NCI-H1105 treated with DMSO at 0.1 percent for 48 hours (cell line): ENCODE measurements at regions not wholly inside any gene's neighbourhood (a gene's known extent, or its start where the extent isn't known, plus 50 kb on each side); places are given as distances from the start of the nearest gene placed in this dataset.

Experiments
- DNase-seq: peaks from one replicate; lab custom pipeline; 2025; lab: John Stamatoyannopoulos, UW

GRCh38 chr4:126223784-126224407, 909.1 kb downstream of the FAT4 start:
- no peak for DNase-seq

GRCh38 chr4:126227428-126227827, 912.7 kb downstream of the FAT4 start:
- DNase-seq: no peak

- no peak for DNase-seq
Observed at GRCh38 chr4:126230269-126230668, 915.5 kb downstream of the FAT4 start.

GRCh38 chr4:126233483-126233882, 918.7 kb downstream of the FAT4 start:
- no peak for DNase-seq

GRCh38 chr4:126238013-126238412, 923.3 kb downstream of the FAT4 start:
- no peak for DNase-seq

- no peak for DNase-seq
Observed at GRCh38 chr4:126241634-126242033, 926.9 kb downstream of the FAT4 start.

- DNase-seq: no peak
Observed at GRCh38 chr4:126242679-126243390, 928.1 kb downstream of the FAT4 start.

- DNase-seq: no peak
Observed at GRCh38 chr4:126247409-126247808, 932.7 kb downstream of the FAT4 start.

- DNase-seq: no peak
Observed at GRCh38 chr4:126250006-126250405, 935.3 kb downstream of the FAT4 start.

GRCh38 chr4:126251169-126251568, 936.4 kb downstream of the FAT4 start:
- no peak for DNase-seq

- DNase-seq: no peak
Observed at GRCh38 chr4:126262665-126263064, 947.9 kb downstream of the FAT4 start.

GRCh38 chr4:126264839-126265238, 950.1 kb downstream of the FAT4 start:
- no peak for DNase-seq

GRCh38 chr4:126265888-126266287, 951.1 kb downstream of the FAT4 start:
- DNase-seq: no peak

GRCh38 chr4:126267689-126268088, 952.9 kb downstream of the FAT4 start:
- DNase-seq: no peak

- no peak for DNase-seq
Observed at GRCh38 chr4:126268106-126268505, 953.4 kb downstream of the FAT4 start.

GRCh38 chr4:126269106-126269505, 954.4 kb downstream of the FAT4 start:
- no peak for DNase-seq

- no peak for DNase-seq
Observed at GRCh38 chr4:126271292-126271691, 956.5 kb downstream of the FAT4 start.

- no peak for DNase-seq
Observed at GRCh38 chr4:126273746-126274145, 959.0 kb downstream of the FAT4 start.

- no peak for DNase-seq
Observed at GRCh38 chr4:126291886-126292285, 977.1 kb downstream of the FAT4 start.

GRCh38 chr4:126298271-126298670, 983.5 kb downstream of the FAT4 start:
- DNase-seq: no peak

- no peak for DNase-seq
Observed at GRCh38 chr4:126306152-126306869, 991.6 kb downstream of the FAT4 start.

- peak; percentile 9 for DNase-seq
Observed at GRCh38 chr4:126318376-126318775, 1003.6 kb downstream of the FAT4 start.

GRCh38 chr4:126328914-126329313, 1014.2 kb downstream of the FAT4 start:
- DNase-seq: no peak
